ENCODE measurements at regions not wholly inside any gene's neighbourhood (a gene's known extent, or its start where the extent isn't known, plus 50 kb on each side); places are given as distances from the start of the nearest gene placed in this dataset.
"Not testable (repeated sequence)": the region's sequence is repeated elsewhere in the genome, so short reads cannot be mapped to it uniquely, and the experiment has no call there.

DNA sequence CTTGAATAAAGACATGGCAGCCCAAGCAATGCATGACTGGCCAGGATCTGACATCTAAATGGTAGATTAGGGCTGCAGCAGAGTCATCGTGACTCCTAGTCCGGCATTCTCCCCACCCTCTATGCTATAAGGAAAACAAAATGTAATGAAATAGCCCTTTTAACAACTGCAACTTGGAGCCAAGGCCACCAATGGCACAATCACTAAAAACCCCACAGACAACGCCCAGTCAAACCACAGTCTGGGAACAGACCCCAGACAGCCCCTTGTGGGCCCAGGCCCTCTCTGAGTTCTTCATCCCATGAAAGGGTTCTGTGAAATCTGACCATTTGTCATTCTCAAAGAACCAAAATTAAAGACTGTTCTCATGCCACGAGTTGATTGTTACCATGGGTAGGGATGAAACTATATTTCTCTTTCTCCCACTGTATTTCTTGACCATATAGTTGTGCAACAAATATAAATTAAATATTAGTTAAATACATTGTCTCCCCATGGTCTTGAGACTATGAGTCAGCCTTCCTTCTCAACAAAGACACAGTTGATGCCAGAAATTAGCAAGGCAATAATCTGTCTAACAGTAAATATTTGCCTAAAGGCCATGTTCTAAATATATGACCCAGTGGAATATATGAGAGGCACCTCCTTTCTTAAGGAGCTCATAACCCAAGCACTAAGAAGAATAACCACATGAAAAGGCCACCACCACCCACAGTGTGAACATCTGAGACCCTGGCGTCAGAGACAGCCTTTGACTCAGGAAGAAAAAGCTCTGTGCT lies 85.6 kb upstream of the SSTR4 start:
- DNase-seq (ENCODE audit: low read depth, low spot score), result no peak

DNA sequence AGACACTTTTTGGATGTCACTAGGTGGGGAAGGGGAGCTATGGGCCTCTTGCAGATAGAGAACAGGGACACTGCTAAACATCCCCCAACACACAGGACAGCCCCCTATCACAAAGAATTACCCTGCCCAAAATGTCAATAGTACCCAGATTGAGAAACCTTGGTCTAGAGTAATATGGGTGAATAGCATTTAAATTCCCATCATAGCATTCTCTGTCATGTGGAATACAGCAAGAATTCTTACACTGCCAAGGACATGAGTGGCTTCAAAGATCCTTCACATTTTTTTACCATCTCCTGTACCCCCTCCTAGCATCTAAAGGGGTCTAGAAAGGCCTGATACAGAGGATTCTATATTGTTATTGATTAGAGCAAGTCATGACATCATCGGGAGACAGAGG lies 83.1 kb upstream of the SSTR4 start:
- DNase-seq (ENCODE audit: low read depth, low spot score), result no peak

DNA sequence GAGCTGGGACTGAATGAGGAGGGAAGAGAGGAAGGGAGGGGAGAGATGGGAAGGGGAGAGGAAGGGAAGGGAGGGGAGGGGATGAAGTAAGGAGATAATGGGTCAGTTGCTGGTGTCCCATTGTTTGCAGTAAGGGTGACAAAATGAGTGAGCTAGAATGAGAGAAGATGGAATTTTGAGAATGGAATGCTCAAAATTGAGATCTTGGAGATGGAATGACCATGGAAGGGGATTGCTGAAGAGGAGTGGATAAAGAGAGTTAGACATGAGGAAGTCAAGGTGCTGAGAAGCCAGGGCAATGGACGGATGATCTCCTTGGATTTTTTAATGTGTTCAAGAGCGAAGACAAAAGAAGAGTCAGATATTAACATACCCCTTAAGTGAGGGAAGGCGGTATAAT lies 80.5 kb upstream of the SSTR4 start:
- no peak for DNase-seq (ENCODE audit: low read depth, low spot score)

DNA sequence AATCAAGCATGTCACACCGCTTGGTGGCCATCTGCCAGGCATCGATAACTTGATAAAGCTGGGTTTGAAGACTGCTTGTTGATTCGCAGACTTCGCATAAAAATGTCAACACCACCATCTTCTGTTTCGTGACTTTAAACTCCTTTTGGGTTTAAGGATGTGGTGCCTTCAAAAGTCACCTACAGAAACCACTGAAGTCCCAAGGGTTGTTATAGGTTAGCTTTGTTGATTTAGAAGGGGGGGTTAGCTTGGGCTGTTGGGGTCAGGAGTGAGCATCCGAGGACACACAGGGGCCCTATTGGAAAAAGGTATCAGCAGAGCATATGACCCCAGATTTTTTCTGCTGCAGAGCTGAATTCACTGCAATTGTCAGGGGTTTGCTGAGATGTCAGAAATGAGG lies 76.7 kb upstream of the SSTR4 start:
- no peak for DNase-seq (ENCODE audit: low read depth, low spot score)

DNA sequence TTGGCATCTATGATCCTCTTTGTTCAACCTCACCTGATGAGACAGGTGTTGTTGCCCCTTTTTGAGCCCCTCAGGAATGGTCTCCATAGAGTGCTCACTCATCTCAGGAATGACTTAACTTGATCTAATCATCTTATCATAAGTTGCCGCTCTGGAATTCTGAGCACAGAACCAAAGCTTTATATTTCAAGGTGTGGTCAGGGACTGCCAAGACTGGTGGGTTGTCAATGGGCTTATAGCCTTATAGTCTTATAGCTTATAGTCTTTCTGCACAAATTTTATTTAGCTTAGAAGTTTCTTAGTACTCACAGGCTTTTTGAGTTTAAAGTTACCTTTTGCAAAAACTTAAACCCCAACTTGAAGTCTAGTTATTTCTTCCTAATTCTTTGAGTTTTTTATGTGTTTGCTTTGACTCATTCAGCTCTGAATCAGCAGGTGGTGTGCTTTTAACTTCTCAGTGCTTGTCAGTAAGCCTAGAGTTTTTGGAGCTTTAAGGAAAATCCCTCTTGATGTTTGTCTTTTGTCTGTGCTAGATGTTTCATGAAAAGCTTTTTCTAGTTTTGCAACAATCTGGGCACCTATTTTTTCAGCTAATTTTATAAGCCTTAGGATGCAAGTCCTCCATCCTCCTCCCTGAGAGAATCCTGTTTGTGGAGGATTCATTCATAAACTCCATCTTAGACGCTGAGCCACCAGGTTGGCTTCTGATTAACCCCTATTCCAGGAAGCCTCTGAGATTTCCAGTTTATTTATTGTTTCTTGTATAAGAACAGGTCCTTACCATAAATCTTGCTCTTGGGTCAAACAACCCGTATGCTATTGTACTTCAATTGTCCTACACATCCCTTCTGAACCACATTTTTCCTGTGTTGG lies 72.3 kb upstream of the SSTR4 start:
- DNase-seq (ENCODE audit: low read depth, low spot score), result no peak

DNA sequence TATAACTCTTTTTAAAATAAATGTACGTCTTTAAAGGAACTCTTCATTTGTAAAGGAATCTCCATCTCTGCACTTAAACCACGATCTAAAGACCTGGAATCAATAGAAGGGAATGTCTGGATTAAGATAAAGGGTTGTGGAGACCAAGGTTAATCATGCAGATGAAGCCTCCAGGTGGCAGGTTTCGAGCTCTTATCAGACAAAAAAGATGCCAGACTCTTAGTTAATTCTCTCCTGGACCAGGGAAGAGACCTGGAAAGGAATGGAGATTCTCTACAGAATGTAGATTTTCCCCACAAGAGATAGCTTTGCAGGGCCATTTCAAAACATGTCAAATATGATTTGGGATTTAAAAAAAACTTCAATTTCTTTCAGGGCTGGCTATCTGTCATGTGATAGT lies 71.5 kb upstream of the SSTR4 start:
- no peak for DNase-seq (ENCODE audit: low read depth, low spot score)

DNA sequence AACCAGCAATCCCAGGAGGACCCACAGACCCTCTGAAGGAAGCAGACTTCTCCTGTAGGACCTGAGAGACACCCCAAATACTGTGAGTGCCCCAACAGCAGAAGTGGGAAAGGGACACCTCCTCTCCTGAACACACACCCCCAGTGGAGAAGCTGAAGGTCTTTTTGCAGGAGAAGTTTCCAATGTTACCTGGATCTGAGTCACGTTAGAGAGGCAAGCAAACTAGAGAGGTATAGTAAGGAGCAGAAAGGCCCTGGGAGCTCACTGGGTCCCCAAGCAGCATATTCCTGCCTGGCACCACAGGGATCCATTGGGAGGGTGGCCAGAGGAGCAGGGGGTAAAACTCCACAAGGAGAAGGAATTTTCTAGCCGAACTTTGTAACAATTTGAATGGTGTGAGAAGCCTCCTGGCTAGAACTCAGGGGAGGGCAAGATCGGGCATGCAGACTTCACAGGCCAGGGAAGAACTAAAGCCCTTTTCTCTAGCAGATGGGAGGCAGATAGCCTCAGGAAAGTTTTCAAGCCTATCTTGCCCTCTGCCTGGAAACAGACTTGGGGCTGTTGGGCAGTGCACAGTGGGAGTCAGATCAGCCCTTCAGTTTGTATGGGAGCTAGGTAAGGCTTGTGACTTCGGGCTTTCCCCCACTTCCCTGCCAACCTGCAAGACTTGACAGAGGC lies 68.2 kb upstream of the SSTR4 start:
- DNase-seq (ENCODE audit: low read depth, low spot score), result no peak

DNA sequence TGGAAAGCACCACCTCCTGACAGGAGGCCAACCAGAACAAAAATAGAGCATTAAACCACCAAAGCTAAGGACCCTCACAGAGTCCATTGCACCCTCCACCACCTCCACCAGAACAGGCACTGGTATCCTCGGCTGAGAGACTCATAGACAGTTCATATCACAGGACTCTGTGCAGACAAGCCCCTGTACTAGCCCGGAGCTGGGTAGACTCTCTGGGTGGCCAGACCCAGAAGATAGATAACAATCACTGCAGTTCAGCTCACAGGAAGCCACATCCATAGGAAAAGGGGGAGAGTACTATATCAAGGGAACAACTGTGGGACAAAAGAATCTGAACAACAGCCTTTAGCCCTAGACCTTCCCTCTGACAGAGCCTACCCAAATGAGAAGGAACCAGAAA lies 67.4 kb upstream of the SSTR4 start:
- not testable (repeated sequence) for DNase-seq (ENCODE audit: low read depth, low spot score)

DNA sequence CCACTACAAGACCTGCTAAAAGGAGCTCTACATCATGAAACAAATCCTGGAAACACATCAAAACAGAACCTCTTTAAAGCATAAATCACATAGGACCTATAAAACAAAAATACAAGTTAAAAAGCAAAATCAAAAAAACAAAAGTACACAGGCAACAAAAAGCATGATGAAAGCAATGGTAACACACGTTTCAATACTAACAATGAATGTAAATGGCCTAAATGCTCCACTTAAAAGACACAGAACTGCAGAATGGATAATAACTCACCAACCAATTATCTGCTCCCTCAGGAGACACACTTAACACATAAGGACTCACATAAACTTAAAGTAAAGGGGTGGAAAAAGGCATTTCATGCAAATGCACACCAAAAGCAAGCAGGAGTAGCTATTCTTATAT lies 66.1 kb upstream of the SSTR4 start:
- DNase-seq (ENCODE audit: low read depth, low spot score), result not testable (repeated sequence)

DNA sequence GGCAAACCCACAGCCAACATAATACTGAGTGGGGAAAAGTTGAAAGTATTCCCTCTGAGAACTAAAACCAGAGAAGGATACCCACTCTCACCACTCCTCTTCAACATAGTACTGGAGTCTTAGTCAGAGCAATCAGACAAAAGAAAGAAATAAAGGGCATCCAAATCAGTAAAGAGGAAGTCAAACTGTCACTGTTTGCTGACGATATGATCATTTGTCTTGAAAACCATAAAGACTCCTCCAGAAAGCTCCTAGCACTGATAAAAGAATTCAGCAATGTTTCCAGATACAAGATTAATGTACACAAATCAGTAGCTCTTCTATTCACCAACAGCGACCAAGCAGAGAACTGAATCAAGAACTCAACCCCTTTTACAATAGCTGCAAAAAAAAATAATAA lies 64.0 kb upstream of the SSTR4 start:
- not testable (repeated sequence) for DNase-seq (ENCODE audit: low read depth, low spot score)

DNA sequence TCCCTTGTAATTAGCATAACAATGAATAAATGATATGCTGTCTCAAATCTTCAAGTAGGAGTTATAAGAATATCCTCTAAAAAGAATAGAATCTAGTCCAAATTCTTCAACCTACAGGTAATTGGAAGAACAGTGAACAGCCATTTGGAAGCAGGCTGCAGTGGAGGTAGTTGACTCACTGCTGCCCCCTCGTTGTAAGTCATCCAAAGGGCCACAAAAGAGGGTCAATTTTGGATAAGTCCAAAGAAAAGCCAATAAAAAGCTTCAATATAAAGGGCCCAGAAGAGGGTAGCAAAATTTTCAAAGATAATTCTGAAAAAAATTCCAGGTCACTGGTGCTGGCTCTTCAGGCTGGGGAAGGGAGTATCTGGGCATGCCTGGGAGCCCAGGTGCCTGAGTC lies 60.8 kb upstream of the SSTR4 start:
- no peak for DNase-seq (ENCODE audit: low read depth, low spot score)

DNA sequence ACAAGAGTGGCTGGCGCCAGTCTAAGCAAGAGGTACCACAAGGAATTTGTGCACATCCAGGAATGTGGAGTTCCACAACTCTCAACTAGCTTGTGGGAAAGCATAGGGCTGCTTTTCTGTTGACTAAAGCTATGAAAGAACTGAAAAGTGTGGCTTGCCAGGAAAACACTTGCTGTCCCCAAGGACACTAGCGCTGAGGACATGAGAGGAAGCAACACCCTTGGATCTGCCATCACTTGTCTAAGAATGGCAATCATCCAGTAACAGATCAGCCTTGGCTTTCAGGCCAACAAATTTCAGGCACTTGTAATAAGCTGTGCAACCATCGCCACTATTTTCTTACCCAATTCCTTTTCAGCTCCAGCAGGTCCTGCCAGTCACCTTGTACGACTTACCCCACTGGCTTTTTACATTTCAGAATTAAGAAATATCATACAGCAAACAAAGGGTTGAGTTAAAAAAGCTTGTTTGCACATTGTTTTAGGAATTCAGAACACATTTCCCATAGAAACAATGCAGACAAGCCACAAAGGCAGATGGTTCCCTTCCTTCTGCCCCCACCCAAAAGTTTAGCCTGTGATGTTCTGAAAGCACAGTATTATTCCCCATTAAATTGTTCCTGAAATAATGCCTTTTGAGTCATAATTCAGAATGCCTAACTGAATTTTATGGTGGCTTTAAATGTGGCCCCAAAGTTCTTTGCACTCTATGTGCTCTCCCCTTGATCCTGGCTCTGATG lies 57.9 kb upstream of the SSTR4 start:
- DNase-seq (ENCODE audit: low read depth, low spot score), result no peak

DNA sequence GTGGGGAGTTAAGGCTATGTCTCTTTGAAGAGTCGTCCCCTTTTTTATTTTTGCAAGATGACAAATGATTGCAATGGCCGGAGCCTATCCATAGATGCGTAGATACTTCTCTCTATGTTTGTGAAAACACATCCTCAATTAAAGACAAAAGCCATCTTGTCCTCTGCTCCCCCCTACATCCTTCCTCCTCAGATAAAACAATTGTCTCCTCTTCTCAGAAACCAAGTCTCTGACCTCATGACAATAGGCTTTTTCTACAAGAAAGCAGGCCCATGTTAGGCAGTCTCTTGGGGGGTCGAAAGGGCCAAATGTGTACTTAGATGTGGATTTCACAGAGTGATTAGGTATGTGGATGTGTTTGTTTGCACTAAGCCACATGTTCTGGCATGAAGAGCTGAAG lies 51.1 kb upstream of the SSTR4 start:
- no peak for DNase-seq (ENCODE audit: low read depth, low spot score)

DNA sequence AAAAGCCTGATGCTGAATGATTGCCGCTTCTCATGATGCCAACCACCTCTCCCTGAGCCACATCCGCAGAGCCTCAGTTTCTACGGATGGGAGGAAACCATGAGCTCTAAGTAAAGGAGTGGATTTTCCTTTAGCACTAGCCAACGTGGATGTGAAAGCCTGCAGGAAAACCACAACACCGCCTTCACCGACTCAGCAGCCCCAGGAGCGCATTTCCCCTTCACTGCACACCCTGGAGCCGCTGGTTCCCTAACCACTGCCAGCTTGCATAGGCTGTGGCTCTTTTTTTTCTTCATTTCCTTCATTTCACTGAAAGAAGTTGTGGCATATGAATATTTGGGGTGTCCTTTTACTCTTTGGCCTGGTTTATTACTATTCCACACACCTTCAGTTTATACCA lies 50.5 kb upstream of the SSTR4 start:
- no peak for DNase-seq (ENCODE audit: low read depth, low spot score)

DNA sequence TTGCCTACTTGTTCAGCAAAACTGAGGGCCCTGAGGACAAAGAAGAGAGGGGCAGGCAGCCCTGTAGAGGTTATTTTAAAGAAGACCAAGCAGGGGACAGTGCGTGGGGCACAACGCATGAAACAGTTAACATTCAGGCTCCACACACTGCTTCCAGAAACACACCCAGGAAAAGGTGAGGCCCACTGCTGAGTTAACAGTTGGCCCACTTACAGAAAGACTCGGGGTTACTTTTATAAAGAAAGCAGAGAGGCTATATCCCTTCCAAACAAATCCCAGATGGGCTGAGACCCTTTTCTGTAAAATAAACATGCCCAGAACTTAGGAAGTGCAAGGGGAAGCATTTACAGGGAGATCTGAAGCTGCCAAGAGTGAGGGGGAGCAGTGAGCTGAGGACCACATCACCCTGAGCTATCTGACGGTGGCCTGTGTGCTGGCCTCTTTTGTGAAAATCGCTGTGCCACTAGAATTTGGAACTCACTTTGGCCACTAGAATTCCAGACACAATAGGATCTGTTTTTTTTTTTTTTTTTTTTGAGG lies 49.8 kb upstream of the SSTR4 start:
- DNase-seq (ENCODE audit: low read depth, low spot score), result no peak

Data from iPS DF 19.7 (cell line).